ENCODE measurements at regions not wholly inside any gene's neighbourhood (a gene's known extent, or its start where the extent isn't known, plus 50 kb on each side); places are given as distances from the start of the nearest gene placed in this dataset.

DNA sequence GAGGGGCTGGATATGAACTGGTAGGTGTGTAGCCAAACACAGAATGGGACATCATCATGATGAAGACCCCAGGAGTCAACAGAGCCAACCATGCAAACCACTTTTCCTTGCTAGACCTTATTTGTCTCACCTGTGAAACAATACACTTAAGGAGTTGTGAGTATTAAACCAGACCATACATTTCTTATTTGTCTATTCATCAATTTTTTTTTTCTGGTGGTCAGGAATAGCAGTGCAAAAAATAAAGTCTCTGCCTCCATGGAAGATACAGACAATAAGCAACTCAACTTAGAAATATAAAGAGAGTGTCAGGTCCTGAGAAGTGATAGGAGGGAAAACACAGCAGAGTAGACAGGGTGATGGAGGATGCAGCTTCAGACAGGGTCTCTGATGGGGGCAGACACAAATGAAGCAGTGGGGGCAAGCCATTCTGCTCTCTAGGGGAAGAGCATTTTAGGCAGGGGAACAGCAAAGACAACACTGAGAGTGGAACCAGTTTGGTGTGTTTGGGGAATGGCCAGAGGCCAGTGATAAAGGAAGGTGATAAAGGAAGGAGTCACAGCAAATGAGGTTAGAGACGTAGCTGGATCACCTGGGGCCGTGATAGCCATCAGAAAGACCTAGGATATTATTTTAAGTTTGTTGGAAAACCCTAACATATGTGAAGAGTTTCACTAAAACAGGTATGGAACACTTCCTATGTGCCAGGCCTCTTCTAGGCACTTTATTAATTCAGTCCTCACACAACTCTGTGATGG is 256.2 kb downstream of the MAN2A1 start:
- TF ChIP-seq, protein P1, sequence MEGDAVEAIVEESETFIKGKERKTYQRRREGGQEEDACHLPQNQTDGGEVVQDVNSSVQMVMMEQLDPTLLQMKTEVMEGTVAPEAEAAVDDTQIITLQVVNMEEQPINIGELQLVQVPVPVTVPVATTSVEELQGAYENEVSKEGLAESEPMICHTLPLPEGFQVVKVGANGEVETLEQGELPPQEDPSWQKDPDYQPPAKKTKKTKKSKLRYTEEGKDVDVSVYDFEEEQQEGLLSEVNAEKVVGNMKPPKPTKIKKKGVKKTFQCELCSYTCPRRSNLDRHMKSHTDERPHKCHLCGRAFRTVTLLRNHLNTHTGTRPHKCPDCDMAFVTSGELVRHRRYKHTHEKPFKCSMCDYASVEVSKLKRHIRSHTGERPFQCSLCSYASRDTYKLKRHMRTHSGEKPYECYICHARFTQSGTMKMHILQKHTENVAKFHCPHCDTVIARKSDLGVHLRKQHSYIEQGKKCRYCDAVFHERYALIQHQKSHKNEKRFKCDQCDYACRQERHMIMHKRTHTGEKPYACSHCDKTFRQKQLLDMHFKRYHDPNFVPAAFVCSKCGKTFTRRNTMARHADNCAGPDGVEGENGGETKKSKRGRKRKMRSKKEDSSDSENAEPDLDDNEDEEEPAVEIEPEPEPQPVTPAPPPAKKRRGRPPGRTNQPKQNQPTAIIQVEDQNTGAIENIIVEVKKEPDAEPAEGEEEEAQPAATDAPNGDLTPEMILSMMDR (IDR thresholded peaks at IDR 0.05), result no peak
- TF ChIP-seq EP300 (IDR thresholded peaks at IDR 0.05) (no peak), POLR2AphosphoS5 (IDR thresholded peaks at IDR 0.05) (no peak), POLR2A (IDR thresholded peaks at IDR 0.05) (no peak)
